Trophoblast cell (in vitro differentiated cells and primary cell): ENCODE measurements at regions not wholly inside any gene's neighbourhood (a gene's known extent, or its start where the extent isn't known, plus 50 kb on each side); places are given as distances from the start of the nearest gene placed in this dataset.

ENCODE experiments used
- DNase-seq, 2 donors: peaks; one replicate each; pipeline ENCODE4 v3.0.0-alpha.2; 2016
- H2AFZ ChIP-seq: 2 replicates; pipeline ENCODE4 v1.6.1; 2013; ENCODE audit warnings: low read length, moderate library complexity, mild to moderate bottlenecking; ENCODE audit not compliant: insufficient read depth, poor library complexity
- H2AK5ac ChIP-seq: 2 replicates; pipeline ENCODE4 v1.6.1; 2013; ENCODE audit warnings: mild to moderate bottlenecking, low read length
- H2BK120ac ChIP-seq: 2 replicates; pipeline ENCODE4 v1.6.1; 2013; ENCODE audit warnings: low read length, mild to moderate bottlenecking, moderate library complexity; ENCODE audit not compliant: insufficient read depth, poor library complexity
- H2BK12ac ChIP-seq: 2 replicates; pipeline ENCODE4 v1.6.1; 2013; ENCODE audit warnings: mild to moderate bottlenecking, low read length, moderate library complexity
- H2BK5ac ChIP-seq: 2 replicates; pipeline ENCODE4 v1.6.1; 2013; ENCODE audit warnings: low read length, low read depth, moderate library complexity, mild to moderate bottlenecking; ENCODE audit not compliant: poor library complexity
- H3K14ac ChIP-seq: 2 replicates; pipeline ENCODE4 v1.6.1; 2013; ENCODE audit warnings: mild to moderate bottlenecking, low read length
- H3K18ac ChIP-seq: 2 replicates; pipeline ENCODE4 v1.6.1; 2013; ENCODE audit warnings: mild to moderate bottlenecking, low read length
- H3K23ac ChIP-seq: 2 replicates; pipeline ENCODE4 v1.6.1; 2013; ENCODE audit warnings: low read length
- H3K27ac ChIP-seq: 2 replicates; pipeline ENCODE4 v1.5.1; 2013; ENCODE audit warnings: low read depth, mild to moderate bottlenecking, inconsistent platforms, low read length, moderate library complexity
- H3K27me3 ChIP-seq: 2 replicates; pipeline ENCODE4 v1.6.1; 2013; ENCODE audit warnings: inconsistent platforms, mild to moderate bottlenecking, low read length, moderate library complexity; ENCODE audit not compliant: insufficient read depth
- H3K36me3 ChIP-seq, 2 experiments: 1 replicate in 1 of 2; 2 replicates in 1 of 2; pipeline ENCODE4 v1.6.1; 2013; ENCODE audit warnings: low read length in 2 of 2, mild to moderate bottlenecking in 2 of 2, moderate library complexity in 1 of 2; ENCODE audit not compliant: insufficient read depth in 2 of 2, control insufficient read depth in 1 of 2
- H3K4ac ChIP-seq: 2 replicates; pipeline ENCODE4 v1.6.1; 2013; ENCODE audit warnings: low read depth, mild to moderate bottlenecking, low read length, moderate library complexity
- H3K4me1 ChIP-seq, 2 experiments: 1 replicate in 1 of 2; 2 replicates in 1 of 2; pipeline ENCODE4 v1.6.1; 2013; ENCODE audit warnings: low read length in 2 of 2, mild to moderate bottlenecking in 2 of 2, moderate library complexity in 1 of 2; ENCODE audit not compliant: insufficient read depth in 2 of 2, control insufficient read depth in 1 of 2
- H3K4me2 ChIP-seq: 2 replicates; pipeline ENCODE4 v1.6.1; 2013; ENCODE audit warnings: inconsistent platforms, mild to moderate bottlenecking, low read length, moderate library complexity
- H3K4me3 ChIP-seq: 2 replicates; pipeline ENCODE4 v1.5.1; 2013; ENCODE audit warnings: mild to moderate bottlenecking, low read depth, low read length, inconsistent platforms
- H3K79me1 ChIP-seq: one replicate; pipeline ENCODE4 v1.6.1; 2013; ENCODE audit warnings: low read length
- H3K79me2 ChIP-seq: 2 replicates; pipeline ENCODE4 v1.6.1; 2013; ENCODE audit warnings: low read length, mild to moderate bottlenecking; ENCODE audit not compliant: control insufficient read depth, insufficient read depth, poor library complexity
- H3K9ac ChIP-seq: 2 replicates; pipeline ENCODE4 v1.6.1; 2013; ENCODE audit warnings: mild to moderate bottlenecking, low read length
- H3K9me3 ChIP-seq: 2 replicates; pipeline ENCODE4 v1.6.1; 2013; ENCODE audit warnings: low read depth, mild to moderate bottlenecking, control low read depth, inconsistent platforms, low read length; ENCODE audit not compliant: insufficient read depth
- H4K12ac ChIP-seq: 2 replicates; pipeline ENCODE4 v1.6.1; 2013; ENCODE audit warnings: low read depth, mild to moderate bottlenecking, low read length, moderate library complexity
- H4K8ac ChIP-seq: 2 replicates; pipeline ENCODE4 v1.6.1; 2013; ENCODE audit warnings: low read depth, mild to moderate bottlenecking, low read length, moderate library complexity
- H4K91ac ChIP-seq: one replicate; pipeline ENCODE4 v1.6.1; 2013; ENCODE audit warnings: low read depth, mild to moderate bottlenecking, low read length, moderate library complexity
- WGBS: extraction: QIAGEN DNeasy Blood & Tissue Kit; methylation state at CpG from one replicate; pipeline ENCODE4 v1.1.7; 2013; ENCODE audit warnings: missing lambda C conversion rate; ENCODE audit not compliant: insufficient read length, insufficient coverage; ENCODE audit errors: extremely low coverage; 5-methylcytosine and 5-hydroxymethylcytosine counted together

GRCh38 chr2:118257696-118258095, 169.4 kb downstream of the INSIG2 start:
- H2BK5ac ChIP-seq = no peak overlapping the region
- H3K4me1 ChIP-seq = peaks cover 2% of the 10 kb centered on the region in 2 experiments
- H3K4me2 ChIP-seq = no peak overlapping the region
- H2BK12ac ChIP-seq = no peak overlapping the region
- H3K9me3 ChIP-seq = peaks cover 2% of the 10 kb centered on the region
- no peak overlapping the region for H3K9ac ChIP-seq
- H3K4ac ChIP-seq = no peak overlapping the region
- H4K91ac ChIP-seq = no peak overlapping the region
- no peak overlapping the region for H2BK120ac ChIP-seq
- no peaks in the 10 kb centered on the region for H3K79me2 ChIP-seq
- no peak overlapping the region for H3K23ac ChIP-seq
- H3K79me1 ChIP-seq = no peaks in the 10 kb centered on the region
- no peak for DNase-seq
- no peak overlapping the region for H3K4me3 ChIP-seq
- H2AFZ ChIP-seq = no peak overlapping the region
- no peaks in the 10 kb centered on the region for H3K36me3 ChIP-seq
- no peak overlapping the region for H4K8ac ChIP-seq
- no peak overlapping the region for H4K12ac ChIP-seq
- H2AK5ac ChIP-seq = no peak overlapping the region
- no peak overlapping the region for H3K18ac ChIP-seq
- H3K14ac ChIP-seq = no peak overlapping the region
- no peaks in the 10 kb centered on the region for H3K27me3 ChIP-seq
- H3K27ac ChIP-seq = no peak overlapping the region
- WGBS = no CpG with 5 or more reads among the region's 2 CpGs

GRCh38 chr2:118255771-118256372, 167.6 kb downstream of the INSIG2 start:
- no peak overlapping the region for H3K9ac ChIP-seq
- no peak overlapping the region for H3K4me2 ChIP-seq

GRCh38 chr2:118255301-118255700, 167.0 kb downstream of the INSIG2 start:
- H4K8ac ChIP-seq = no peak overlapping the region
- no peaks in the 10 kb centered on the region for H3K36me3 ChIP-seq
- H3K27ac ChIP-seq = no peak overlapping the region
- H3K79me1 ChIP-seq = no peaks in the 10 kb centered on the region
- H3K27me3 ChIP-seq = no peaks in the 10 kb centered on the region
- H4K91ac ChIP-seq = no peak overlapping the region
- H2BK5ac ChIP-seq = no peak overlapping the region
- H3K79me2 ChIP-seq = no peaks in the 10 kb centered on the region
- H2BK120ac ChIP-seq = no peak overlapping the region
- H3K4me2 ChIP-seq = no peak overlapping the region
- H3K18ac ChIP-seq = no peak overlapping the region
- H2AFZ ChIP-seq = no peak overlapping the region
- no peak overlapping the region for H4K12ac ChIP-seq
- no peak overlapping the region for H3K9ac ChIP-seq
- H2AK5ac ChIP-seq = no peak overlapping the region
- DNase-seq = no peak
- peaks cover 2% of the 10 kb centered on the region for H3K9me3 ChIP-seq
- peaks cover 2 to 7% of the 10 kb centered on the region in 2 experiments for H3K4me1 ChIP-seq
- no peak overlapping the region for H3K23ac ChIP-seq
- WGBS = no CpG with 5 or more reads among the region's 2 CpGs
- H3K14ac ChIP-seq = no peak overlapping the region
- H3K4me3 ChIP-seq = no peak overlapping the region
- no peak overlapping the region for H3K4ac ChIP-seq
- H2BK12ac ChIP-seq = no peak overlapping the region

More at GRCh38 chr2:118255771-118256372, 167.6 kb downstream of the INSIG2 start:
- no peak overlapping the region for H3K4me3 ChIP-seq
- no peak overlapping the region for H4K8ac ChIP-seq
- no peak overlapping the region for H3K14ac ChIP-seq
- H3K4me1 ChIP-seq = peaks cover 2 to 5% of the 10 kb centered on the region in 2 experiments
- no peak overlapping the region for H2AFZ ChIP-seq
- H3K79me1 ChIP-seq = no peaks in the 10 kb centered on the region
- no peaks in the 10 kb centered on the region for H3K27me3 ChIP-seq
- DNase-seq = no peak
- H4K12ac ChIP-seq = no peak overlapping the region
- no peak overlapping the region for H2AK5ac ChIP-seq
- H3K4ac ChIP-seq = no peak overlapping the region
- no peak overlapping the region for H3K23ac ChIP-seq
- H3K18ac ChIP-seq = no peak overlapping the region
- no peak overlapping the region for H2BK12ac ChIP-seq
- no peak overlapping the region for H2BK5ac ChIP-seq
- no CpG with 5 or more reads among the region's 5 CpGs for WGBS
- no peaks in the 10 kb centered on the region for H3K79me2 ChIP-seq
- no peaks in the 10 kb centered on the region for H3K36me3 ChIP-seq
- H4K91ac ChIP-seq = no peak overlapping the region
- no peak overlapping the region for H3K27ac ChIP-seq
- H3K9me3 ChIP-seq = peaks cover 2% of the 10 kb centered on the region
- H2BK120ac ChIP-seq = no peak overlapping the region

GRCh38 chr2:118254116-118254515, 165.8 kb downstream of the INSIG2 start:
- Histone ChIP-seq H3K79me2 (no peaks in the 10 kb centered on the region), H3K23ac (no peak overlapping the region), H3K9me3 (peaks cover 2% of the 10 kb centered on the region), H2BK5ac (no peak overlapping the region), H3K79me1 (no peaks in the 10 kb centered on the region), H3K14ac (no peak overlapping the region), H3K18ac (no peak overlapping the region), H4K8ac (no peak overlapping the region), H3K9ac (no peak overlapping the region), H3K27me3 (no peaks in the 10 kb centered on the region), H4K91ac (no peak overlapping the region), H3K36me3 (no peaks in the 10 kb centered on the region), H3K27ac (no peak overlapping the region), H2BK12ac (no peak overlapping the region), H3K4me1 (peaks cover 2 to 11% of the 10 kb centered on the region in 2 experiments), H3K4ac (no peak overlapping the region), H2AK5ac (no peak overlapping the region), H3K4me2 (no peak overlapping the region), H2BK120ac (no peak overlapping the region), H3K4me3 (no peak overlapping the region), H4K12ac (no peak overlapping the region), H2AFZ (no peak overlapping the region)
- WGBS = no CpG with 5 or more reads among the region's 2 CpGs
- no peak for DNase-seq
